HEK293 (cell line): ENCODE measurements at regions not wholly inside any gene's neighbourhood (a gene's known extent, or its start where the extent isn't known, plus 50 kb on each side); places are given as distances from the start of the nearest gene placed in this dataset.
A peak's percentile ranks its signal among the peaks of the same experiment; 100 is the strongest.

ENCODE experiments used
- CTCF ChIA-PET: fragments of 350-600 bp; formaldehyde crosslinking; extraction: SDS; loops from one replicate; lab custom pipeline; 2021; ENCODE audit warnings: antibody characterized with exemption; lab: Yijun Ruan, JAX
- POLR2A ChIA-PET: fragments of 300-600 bp; formaldehyde crosslinking; extraction: SDS; loops from one replicate; lab custom pipeline; 2020; ENCODE audit warnings: antibody characterized with exemption, inconsistent platforms; lab: Yijun Ruan, JAX
- H3K27ac ChIP-seq: fragments of 200-500 bp; sonication (Bioruptor generic); 2 replicates; pipeline ENCODE4 v1.5.1; 2014; ENCODE audit warnings: low read depth, low read length, control low read depth, inconsistent platforms; ENCODE audit errors: extremely low read depth
- H3K36me3 ChIP-seq, 2 experiments: fragments of 200-500 bp in 1 of 2; sonication (Bioruptor generic) in 1 of 2; 1 replicate in 1 of 2; 2 replicates in 1 of 2; pipeline ENCODE4 v1.5.1; 2014 to 2017; ENCODE audit warnings: inconsistent platforms in 2 of 2, low read length in 2 of 2; ENCODE audit not compliant: control insufficient read depth in 2 of 2, insufficient read depth in 1 of 2
- H3K4me1 ChIP-seq: fragments of 200-500 bp; sonication (Bioruptor generic); 2 replicates; pipeline ENCODE4 v1.5.1; 2014; ENCODE audit warnings: mild to moderate bottlenecking, low read length, inconsistent platforms; ENCODE audit not compliant: control insufficient read depth, insufficient read depth
- H3K4me3 ChIP-seq: 2 replicates; pipeline ENCODE4 v1.5.1; 2011; ENCODE audit warnings: low read depth, mild to moderate bottlenecking, control low read depth, low read length, moderate library complexity
- H3K9me3 ChIP-seq: fragments of 200-500 bp; sonication (Bioruptor generic); 2 replicates; pipeline ENCODE4 v1.5.1; 2014; ENCODE audit warnings: low read depth, low read length, inconsistent platforms; ENCODE audit not compliant: control insufficient read depth, insufficient read depth
- ATF2 ChIP-seq: fragments of 450-650 bp; formaldehyde crosslinking; IDR thresholded peaks from 2 replicates; pipeline ENCODE4 v1.5.1; 2016; ENCODE audit warnings: missing biosample characterization, missing genetic modification characterization, low read depth
- HOXD13 ChIP-seq: sonication (generic); formaldehyde crosslinking; IDR thresholded peaks from 2 replicates; pipeline ENCODE4 v1.8.0; 2022; ENCODE audit warnings: missing genetic modification reagents, borderline replicate concordance
- KLF7 ChIP-seq: fragments of 450-650 bp; formaldehyde crosslinking; IDR thresholded peaks from 2 replicates; pipeline ENCODE4 v1.5.1; 2016; ENCODE audit warnings: missing biosample characterization, missing genetic modification characterization, borderline replicate concordance
- PRDM10 ChIP-seq: fragments of 450-650 bp; formaldehyde crosslinking; IDR thresholded peaks from 2 replicates; pipeline ENCODE4 v1.5.1; 2016; ENCODE audit warnings: missing biosample characterization, missing genetic modification characterization
- REPIN1 ChIP-seq: fragments of 450-650 bp; formaldehyde crosslinking; IDR thresholded peaks from 2 replicates; pipeline ENCODE4 v1.5.1; 2017; ENCODE audit warnings: missing biosample characterization, missing genetic modification characterization, low read depth
- ZBTB44 ChIP-seq: fragments of 450-650 bp; IDR thresholded peaks from 2 replicates; pipeline ENCODE4 v1.5.1; 2018; ENCODE audit warnings: missing biosample characterization, mild to moderate bottlenecking, missing genetic modification characterization
- ZNF274 ChIP-seq, 2 experiments: fragments of 200-500 bp in 1 of 2; fragments of 450-650 bp in 1 of 2; sonication (Bioruptor generic) in 1 of 2; formaldehyde crosslinking in 1 of 2; IDR thresholded peaks; 2 replicates each; pipeline versions ENCODE4 v1.5.1 to v1.6.1; 2014 to 2016; ENCODE audit warnings: borderline replicate concordance in 1 of 2, inconsistent platforms in 1 of 2, low read length in 1 of 2, missing biosample characterization in 1 of 2, missing genetic modification characterization in 1 of 2
- ZNF354C ChIP-seq: fragments of 450-650 bp; formaldehyde crosslinking; IDR thresholded peaks from 2 replicates; pipeline ENCODE4 v1.5.1; 2016; ENCODE audit warnings: missing biosample characterization, missing genetic modification characterization, low read depth, borderline replicate concordance
- ZNF394 ChIP-seq: fragments of 450-650 bp; formaldehyde crosslinking; IDR thresholded peaks from 2 replicates; pipeline ENCODE4 v1.5.1; 2016; ENCODE audit warnings: missing biosample characterization, missing genetic modification characterization, mild to moderate bottlenecking, moderate library complexity, borderline replicate concordance
- ZNF548 ChIP-seq: fragments of 450-650 bp; formaldehyde crosslinking; IDR thresholded peaks from 2 replicates; pipeline ENCODE4 v1.5.1; 2016; ENCODE audit warnings: missing biosample characterization, missing genetic modification characterization
- ZNF664 ChIP-seq: fragments of 450-650 bp; formaldehyde crosslinking; IDR thresholded peaks from 2 replicates; pipeline ENCODE4 v1.5.1; 2016; ENCODE audit warnings: missing biosample characterization, missing genetic modification characterization

- ChIA-PET POLR2A (no interaction called here), CTCF (interaction anchor here (0.6 kb wide), 1 partner anchor 29 kb away, joined by 3 read pairs; no protein-coding TSS in a partner anchor)
- Histone ChIP-seq H3K4me3 (no peak overlapping the region), H3K9me3 (no peaks in the 10 kb centered on the region), H3K4me1 (no peaks in the 10 kb centered on the region), H3K27ac (no peak overlapping the region)
- no peak for TF ChIP-seq REPIN1 (tag by site-specific recombination)
- TF ChIP-seq HOXD13 (CRISPR knock-in tag): peak; percentile 82; the same call in 1 of the 2 replicates
- TF ChIP-seq, all 188 proteins: peak for 1
- no peaks in the 10 kb centered on the region for H3K36me3 ChIP-seq
Measured at GRCh38 chr11:15695096-15695721, 580.5 kb downstream of the INSC start.

- POLR2A ChIA-PET: no interaction called here
- H3K9me3 ChIP-seq: no peaks in the 10 kb centered on the region
- H3K36me3 ChIP-seq: no peaks in the 10 kb centered on the region
- TF ChIP-seq PRDM10 (tag by site-specific recombination) (no peak), KLF7 (tag by site-specific recombination) (no peak), ZNF274 (IDR thresholded peaks at IDR 0.05; ENCODE audit: low read length) (no peak), ZNF274 (tag by site-specific recombination; IDR thresholded peaks at IDR 0.05; ENCODE audit: borderline replicate concordance) (no peak), ZNF664 (no peak), ATF2 (tag by site-specific recombination) (no peak)
- no peak overlapping the region for H3K4me3 ChIP-seq
- CTCF ChIA-PET: no interaction called here
- H3K27ac ChIP-seq: no peak overlapping the region
- H3K4me1 ChIP-seq: no peaks in the 10 kb centered on the region
Measured at GRCh38 chr11:15696069-15696468, 581.3 kb downstream of the INSC start.

- H3K36me3 ChIP-seq: no peaks in the 10 kb centered on the region
- CTCF ChIA-PET: no interaction called here
- POLR2A ChIA-PET: no interaction called here
- H3K9me3 ChIP-seq: no peaks in the 10 kb centered on the region
- H3K4me3 ChIP-seq: no peak overlapping the region
- no peak overlapping the region for H3K27ac ChIP-seq
- H3K4me1 ChIP-seq: no peaks in the 10 kb centered on the region
- TF ChIP-seq ZBTB44 (tag by site-specific recombination) (no peak), ZNF394 (tag by site-specific recombination) (no peak), ZNF354C (tag by site-specific recombination) (no peak), ZNF548 (no peak)
Measured at GRCh38 chr11:15697437-15698236, 582.9 kb downstream of the INSC start.
